Lower leg skin (tissue), 3 donors: ENCODE measurements at regions not wholly inside any gene's neighbourhood (a gene's known extent, or its start where the extent isn't known, plus 50 kb on each side); places are given as distances from the start of the nearest gene placed in this dataset.

ENCODE experiments used
- CTCF ChIP-seq, 3 donors: fragments of 450-650 bp; IDR thresholded peaks; one replicate each; pipeline ENCODE4 v1.5.1; 2016; ENCODE audit warnings: antibody characterized with exemption in 3 of 3, mild to moderate bottlenecking in 3 of 3, moderate library complexity in 2 of 3
- POLR2A ChIP-seq, 2 donors: fragments of 450-650 bp; IDR thresholded peaks; one replicate each; pipeline ENCODE4 v1.6.1; 2016 to 2017; ENCODE audit warnings: antibody characterized with exemption in 2 of 2, mild to moderate bottlenecking in 1 of 2, moderate library complexity in 1 of 2

DNA sequence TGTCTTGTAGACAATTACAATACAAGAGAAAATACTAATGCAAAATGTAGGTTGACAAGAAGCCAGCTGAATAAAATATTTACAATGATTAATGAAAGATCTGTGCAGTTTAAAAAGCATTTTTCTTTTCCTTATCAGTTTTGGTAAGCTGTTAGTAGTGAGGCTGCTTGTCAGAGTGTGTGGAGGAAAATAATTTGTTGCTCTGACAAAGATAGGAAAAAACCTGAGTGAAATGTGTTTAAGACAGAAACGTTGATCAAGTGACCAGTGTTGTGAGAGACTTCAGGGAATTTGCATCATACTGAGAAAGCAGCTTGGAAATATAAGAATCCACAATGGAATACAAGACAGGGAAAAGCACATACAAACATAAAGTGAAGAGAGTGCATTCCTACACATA is 360.3 kb upstream of the CDH18 start:
- TF ChIP-seq CTCF (IDR thresholded peaks at IDR 0.05) = no peak
- TF ChIP-seq POLR2A (IDR thresholded peaks at IDR 0.05) = no peak
